ENCODE measurements at regions not wholly inside any gene's neighbourhood (a gene's known extent, or its start where the extent isn't known, plus 50 kb on each side); places are given as distances from the start of the nearest gene placed in this dataset.
"Not testable (repeated sequence)": the region's sequence is repeated elsewhere in the genome, so short reads cannot be mapped to it uniquely, and the experiment has no call there.

- no peak for DNase-seq
Measured at GRCh38 chr15:81937189-81937588, 108.6 kb downstream of the MEX3B start.

DNA sequence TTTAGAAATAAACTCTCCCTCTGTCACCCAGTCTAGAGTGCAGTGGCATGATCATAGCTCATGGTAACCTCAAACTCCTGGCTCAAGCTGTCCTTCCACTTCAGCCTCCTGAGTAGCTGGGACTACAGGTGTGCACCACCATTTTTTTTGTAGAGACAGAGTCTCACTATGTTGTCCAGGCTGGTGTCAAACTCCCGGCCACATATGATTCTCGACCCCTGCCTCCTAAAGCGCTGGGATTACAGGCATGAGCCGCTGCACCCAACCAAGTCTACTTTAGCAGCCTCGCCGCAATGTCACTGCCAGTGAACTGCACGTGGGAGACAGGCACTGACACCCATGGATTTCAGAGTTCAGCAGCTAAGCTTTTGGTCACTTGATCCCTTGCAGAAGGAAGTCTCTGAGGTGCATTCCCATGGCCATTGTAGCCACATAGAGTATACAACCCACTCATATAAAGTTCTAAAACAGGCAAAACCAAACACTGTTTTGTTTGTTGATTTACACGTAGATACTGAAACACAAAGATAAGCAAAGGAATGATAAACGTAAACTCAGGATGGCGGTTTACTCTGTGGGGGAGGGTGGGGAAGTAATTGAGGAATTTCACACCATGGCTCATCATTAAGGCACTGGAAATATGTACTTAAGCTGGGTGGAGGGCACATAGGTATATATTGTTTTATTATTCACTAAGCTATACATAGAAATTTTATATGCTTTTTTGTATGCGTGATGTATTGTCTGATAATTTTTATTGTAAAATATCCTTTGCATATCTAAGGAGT lies 115.0 kb downstream of the MEX3B start:
- no peak for DNase-seq

- no peak for DNase-seq
Measured at GRCh38 chr15:81929557-81929956, 116.3 kb downstream of the MEX3B start.

- DNase-seq = no peak
Measured at GRCh38 chr15:81926981-81927380, 118.8 kb downstream of the MEX3B start.

DNA sequence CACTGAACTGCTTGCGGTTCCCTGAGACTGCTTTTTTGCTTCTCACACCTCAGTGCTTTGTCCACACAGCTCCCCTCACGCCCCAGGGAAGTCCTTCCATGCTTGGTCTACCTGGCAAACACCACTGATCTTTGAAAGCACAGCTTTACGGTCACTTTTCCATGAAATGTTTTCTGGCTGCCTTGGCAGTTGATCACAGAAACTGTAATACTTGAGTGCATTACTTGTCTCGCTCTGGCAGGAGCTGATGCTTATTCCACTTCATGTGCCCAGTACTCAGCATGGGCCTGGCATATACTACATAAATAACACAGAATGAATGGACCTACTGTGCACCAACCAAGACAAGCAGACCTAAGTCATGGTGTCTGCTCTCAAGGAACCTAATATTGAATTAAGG lies 121.1 kb downstream of the MEX3B start:
- DNase-seq = no peak

DNA sequence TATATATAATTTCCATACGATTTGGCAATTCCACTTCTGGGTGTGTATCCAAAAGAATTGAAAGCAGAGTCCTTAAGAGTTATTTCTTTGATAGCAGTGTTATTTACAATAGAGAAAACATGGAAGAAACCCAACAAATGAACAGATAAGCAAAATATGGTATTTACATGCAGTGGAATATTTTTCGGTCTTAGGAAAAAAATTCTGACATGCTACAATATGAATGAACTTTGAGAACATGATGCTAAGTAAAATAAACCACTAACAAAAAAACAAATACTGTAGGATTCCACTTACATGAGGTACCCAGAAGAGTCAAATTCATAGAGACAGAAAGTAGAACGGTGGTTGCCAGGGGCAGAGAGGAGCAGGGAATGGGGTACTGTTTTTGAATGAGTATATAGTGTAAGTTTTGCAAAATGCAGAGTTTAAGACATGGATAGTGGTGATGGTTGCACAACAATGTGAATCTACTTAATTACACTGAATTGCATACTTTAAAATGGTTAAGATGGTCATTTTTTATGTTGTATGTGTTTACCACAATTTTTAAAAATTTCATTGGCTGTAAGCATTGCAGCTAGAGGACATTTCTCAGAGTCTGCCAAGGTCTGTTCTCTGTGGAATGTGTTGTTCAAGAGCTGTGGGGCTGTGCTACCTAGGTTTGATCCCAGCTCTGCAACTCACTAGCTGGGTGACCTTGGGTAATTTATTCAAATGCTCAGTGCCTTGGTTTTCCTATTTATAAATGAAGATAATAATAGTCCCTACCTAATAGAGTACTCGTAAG lies 122.1 kb downstream of the MEX3B start:
- no peak for DNase-seq

- DNase-seq = no peak
Measured at GRCh38 chr15:81922143-81922542, 123.7 kb downstream of the MEX3B start.

DNA sequence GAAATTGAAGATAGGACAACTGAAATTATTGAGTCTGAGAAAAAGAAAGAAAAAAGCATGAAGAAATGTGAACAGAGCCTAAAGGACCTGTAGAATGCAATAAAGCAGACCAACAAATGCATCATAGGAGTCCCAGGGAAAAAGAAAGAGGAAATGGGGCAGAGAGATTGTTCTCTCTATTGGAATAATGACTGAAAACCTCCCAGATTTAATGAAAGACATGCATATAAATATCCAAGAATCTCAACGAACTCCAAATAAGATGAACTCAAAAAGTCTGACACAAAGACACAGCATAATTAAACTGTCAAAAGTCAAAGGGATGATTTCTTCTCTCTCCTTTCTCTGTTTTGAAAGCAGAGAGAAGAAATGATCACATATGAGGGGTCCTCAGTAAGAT lies 124.7 kb downstream of the MEX3B start:
- no peak for DNase-seq

- DNase-seq = not testable (repeated sequence)
Measured at GRCh38 chr15:81918767-81919166, 127.1 kb downstream of the MEX3B start.

GRCh38 chr15:81916451-81916850 lies 129.4 kb downstream of the MEX3B start:
- DNase-seq = no peak

DNA sequence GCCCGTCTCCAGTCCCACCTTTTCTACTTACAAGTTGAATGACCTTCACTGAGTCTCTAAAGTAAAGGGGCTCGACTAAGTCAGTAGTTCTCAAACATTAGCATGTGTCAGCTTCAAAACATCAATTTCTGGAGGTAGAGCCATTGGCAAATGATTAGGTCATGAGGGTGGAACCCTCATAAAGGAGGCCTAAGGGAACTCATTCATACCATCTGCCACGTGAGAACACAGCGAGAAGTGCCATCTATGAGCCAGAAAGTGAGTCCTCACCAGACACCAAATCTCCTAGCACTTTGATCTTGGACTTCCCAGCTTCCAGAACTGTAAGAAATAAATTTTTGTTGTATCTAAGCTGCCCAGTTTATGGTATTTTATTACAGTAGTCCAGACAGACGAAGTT lies 129.8 kb downstream of the MEX3B start:
- no peak for DNase-seq

GRCh38 chr15:81914734-81915256 lies 131.0 kb downstream of the MEX3B start:
- DNase-seq = no peak

- DNase-seq = no peak
Measured at GRCh38 chr15:81914333-81914732, 131.5 kb downstream of the MEX3B start.

DNA sequence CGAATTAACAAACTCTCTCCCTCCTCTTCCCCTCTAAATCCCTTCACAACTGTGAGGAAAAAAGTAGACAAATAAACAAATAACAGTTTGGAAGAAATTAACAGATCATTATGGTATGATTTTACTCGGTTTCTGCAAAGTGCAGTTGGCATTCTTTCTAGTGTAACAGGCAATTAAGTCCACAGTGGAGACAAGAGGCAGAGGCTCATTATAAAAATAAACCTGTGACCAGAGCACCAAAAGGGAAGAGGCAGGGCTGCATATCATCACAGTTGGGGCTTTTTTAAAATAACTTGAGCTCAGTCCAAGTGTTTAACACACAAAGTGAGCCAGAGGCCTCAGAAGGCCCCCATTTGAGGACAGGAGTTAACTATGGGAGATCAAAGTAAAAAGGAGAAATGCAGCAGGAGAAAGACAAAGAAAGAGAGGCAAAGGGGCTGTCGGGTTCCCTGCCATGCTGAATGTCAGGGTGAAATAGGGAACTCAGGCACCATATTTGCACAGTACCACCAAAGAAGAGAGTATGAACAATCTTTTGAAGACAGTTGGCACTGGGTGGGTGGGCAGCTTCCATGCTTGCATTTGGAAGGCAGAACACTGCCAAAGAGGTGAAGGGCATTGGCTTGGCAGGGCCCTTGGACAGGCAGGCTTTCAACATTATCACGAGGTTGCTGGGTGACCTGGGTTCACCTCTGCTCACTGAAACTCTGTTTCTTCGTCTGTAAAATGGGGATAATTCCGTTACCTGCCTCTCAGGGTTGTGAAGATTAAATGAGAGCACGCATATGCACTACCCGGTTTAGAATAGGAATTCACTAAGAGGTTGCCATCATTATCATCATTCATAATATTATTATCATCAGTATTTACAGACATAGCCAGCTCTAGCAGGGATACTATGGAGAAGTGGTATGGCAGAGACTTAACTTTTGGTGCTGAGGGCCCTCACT lies 134.5 kb downstream of the MEX3B start:
- no peak for DNase-seq

- DNase-seq = no peak
Measured at GRCh38 chr15:81910355-81911021, 135.3 kb downstream of the MEX3B start.

- DNase-seq = no peak
Measured at GRCh38 chr15:81909011-81909358, 136.8 kb downstream of the MEX3B start.

GRCh38 chr15:81908111-81908510 lies 137.7 kb downstream of the MEX3B start:
- no peak for DNase-seq

DNA sequence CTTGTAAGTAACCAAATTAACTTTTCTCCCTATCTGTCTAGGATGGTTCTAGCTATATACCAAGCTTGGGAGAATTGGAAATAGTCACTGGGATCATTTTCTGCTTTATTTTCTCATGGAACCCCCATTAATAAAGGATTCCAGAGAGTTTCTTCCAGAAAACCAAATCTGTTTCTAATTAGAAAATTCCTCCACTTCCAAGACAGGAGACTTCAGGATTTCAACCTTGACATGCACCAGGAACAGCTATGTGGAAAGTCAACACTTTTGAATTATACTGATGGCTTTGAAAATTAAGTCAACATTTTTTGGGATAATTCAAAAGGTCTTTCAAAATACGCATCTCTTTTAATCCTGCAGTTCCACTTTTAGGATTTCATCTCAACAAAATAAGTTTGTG lies 138.3 kb downstream of the MEX3B start:
- DNase-seq = no peak

DNA sequence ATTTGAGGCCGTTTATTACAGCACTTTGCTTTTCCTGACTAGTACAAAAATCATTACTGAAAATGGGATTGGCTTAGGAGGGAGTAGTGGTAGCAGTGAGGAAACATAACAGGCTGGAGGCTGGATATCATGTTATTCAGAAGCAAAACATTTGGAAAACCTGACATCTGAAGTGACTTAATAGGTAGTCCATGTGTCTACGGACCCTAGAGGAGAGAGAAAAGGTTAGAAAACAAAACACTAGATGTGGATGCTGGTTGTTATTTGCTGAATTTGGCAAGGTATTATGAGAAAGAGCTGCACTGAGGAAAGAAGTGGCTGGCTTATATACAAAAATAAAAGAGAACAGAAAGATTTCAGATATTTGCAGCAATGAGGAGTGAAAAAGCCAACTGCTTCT lies 139.9 kb downstream of the MEX3B start:
- DNase-seq = no peak

DNA sequence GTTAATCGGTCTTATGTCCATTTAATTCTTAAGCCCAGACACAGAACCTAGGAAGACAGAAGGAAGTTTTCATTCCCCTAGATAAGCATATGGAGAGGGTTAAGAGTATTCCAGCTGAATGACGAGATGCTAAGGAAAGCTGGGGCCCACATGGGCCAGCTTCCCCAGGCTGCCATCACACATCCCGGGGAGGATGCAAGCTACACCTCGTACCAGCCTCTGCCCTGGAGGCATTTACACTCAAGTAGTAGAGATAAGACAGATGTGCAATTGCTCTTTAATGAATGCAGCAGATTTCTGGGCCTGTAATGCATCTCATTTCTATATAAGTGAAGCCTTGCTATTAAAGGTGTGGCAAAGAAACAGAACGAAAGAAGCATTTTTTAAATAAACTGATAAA lies 144.5 kb downstream of the MEX3B start:
- DNase-seq = no peak

DNA sequence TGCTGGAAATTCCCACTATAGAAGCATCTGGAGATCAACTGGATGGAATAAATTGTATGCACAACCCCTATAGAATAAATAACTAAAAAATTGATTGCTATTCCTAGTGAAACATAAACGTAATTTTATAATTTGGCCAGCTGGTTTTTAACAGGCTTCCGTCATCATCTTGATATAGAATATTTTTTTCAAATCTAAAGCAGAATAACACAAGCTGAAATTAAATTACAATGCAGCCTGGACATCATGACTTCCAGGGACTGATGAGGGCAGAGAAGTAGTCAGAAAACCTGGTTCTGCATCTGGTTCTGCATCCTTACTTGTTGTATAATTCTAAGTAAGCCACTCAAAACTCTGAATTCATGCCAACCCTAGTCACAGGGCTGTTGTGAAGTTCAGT lies 146.1 kb downstream of the MEX3B start:
- no peak for DNase-seq

DNA sequence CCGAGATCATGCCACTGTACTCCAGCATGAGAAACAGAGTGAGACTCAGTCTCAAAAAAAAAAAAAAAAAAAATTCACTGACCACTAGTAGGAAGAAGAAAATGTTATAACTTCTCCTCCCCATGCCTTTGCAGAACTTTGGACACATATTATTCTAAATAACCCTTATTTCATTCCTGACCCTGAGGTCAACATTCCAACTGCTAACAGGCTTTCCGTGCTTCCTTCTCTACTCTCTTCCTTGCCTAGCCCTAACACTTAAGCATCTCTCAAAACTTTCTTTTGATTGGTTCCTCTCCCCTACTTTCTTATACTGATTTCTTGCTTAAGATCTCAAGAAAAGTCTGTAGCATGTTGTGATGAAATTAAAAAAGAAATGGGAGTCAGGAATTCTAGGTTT lies 146.8 kb downstream of the MEX3B start:
- no peak for DNase-seq
